GM12864 (cell line): ENCODE measurements at regions not wholly inside any gene's neighbourhood (a gene's known extent, or its start where the extent isn't known, plus 50 kb on each side); places are given as distances from the start of the nearest gene placed in this dataset.
"Not testable (repeated sequence)": the region's sequence is repeated elsewhere in the genome, so short reads cannot be mapped to it uniquely, and the experiment has no call there.

Experiments
- DNase-seq: peaks from one replicate; pipeline ENCODE4 v3.0.0-alpha.2; 2011; ENCODE audit warnings: low read depth
- H3K4me3 ChIP-seq: 2 replicates; pipeline ENCODE4 v1.5.1; 2011; ENCODE audit warnings: mild to moderate bottlenecking, low read depth, low read length, control low read depth
- CTCF ChIP-seq: IDR thresholded peaks from 2 replicates; pipeline ENCODE4 v1.5.1; 2011; ENCODE audit warnings: low read depth, mild to moderate bottlenecking, moderate library complexity, low read length, control low read depth, inconsistent platforms; ENCODE audit errors: missing control alignments

- H3K4me3 ChIP-seq, result no peak overlapping the region
- no peak for TF ChIP-seq CTCF
- DNase-seq, result no peak
Observed at GRCh38 chr5:51686622-51687021, 303.4 kb downstream of the ISL1 start.

GRCh38 chr5:51691538-51692079 lies 308.4 kb downstream of the ISL1 start:
- no peak overlapping the region for H3K4me3 ChIP-seq
- no peak for DNase-seq
- TF ChIP-seq CTCF, result no peak

GRCh38 chr5:51694826-51695225 lies 311.6 kb downstream of the ISL1 start:
- no peak for DNase-seq
- no peak for TF ChIP-seq CTCF

DNA sequence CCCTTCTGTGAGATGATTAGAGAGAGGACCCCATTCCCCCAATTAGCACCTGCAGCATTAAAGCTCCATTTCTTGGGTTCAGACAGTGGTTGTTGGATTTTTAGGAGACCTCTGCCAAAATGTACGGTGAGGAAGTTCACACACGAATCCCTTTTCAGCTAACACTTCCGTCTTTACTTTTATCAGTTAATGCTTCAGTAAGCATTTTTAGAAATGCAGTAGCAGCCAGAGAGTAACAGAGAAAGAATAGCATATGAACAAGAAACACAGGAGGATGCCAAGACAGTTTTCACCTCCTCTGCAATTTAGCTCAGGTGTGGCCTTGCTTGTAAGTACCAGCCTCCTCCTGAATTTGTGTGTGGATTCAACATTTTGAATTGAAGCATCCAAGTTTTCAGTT lies 312.9 kb downstream of the ISL1 start:
- DNase-seq, result no peak
- H3K4me3 ChIP-seq, result no peak overlapping the region
- TF ChIP-seq CTCF, result no peak

More at GRCh38 chr5:51694826-51695225, 311.6 kb downstream of the ISL1 start:
- no peak overlapping the region for H3K4me3 ChIP-seq

DNA sequence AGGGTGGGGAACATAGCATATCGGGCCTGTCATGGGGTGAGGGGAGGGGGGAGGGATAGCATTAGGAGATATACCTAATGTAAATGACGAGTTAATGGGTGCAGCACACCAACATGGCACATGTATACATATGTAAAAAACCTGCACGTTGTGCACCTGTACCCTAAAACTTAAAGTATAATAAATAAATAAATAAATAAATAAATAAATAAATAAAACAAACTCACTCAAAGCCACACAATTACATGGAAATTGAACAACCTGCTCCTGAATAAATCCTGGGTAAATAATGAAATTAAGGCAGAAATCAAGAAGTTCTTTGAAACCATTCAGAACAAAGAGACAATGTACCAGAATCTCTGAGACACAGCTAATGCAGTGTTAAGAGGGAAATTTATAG lies 318.8 kb downstream of the ISL1 start:
- DNase-seq, H3K4me3 ChIP-seq: not testable (repeated sequence)

- DNase-seq, result no peak
- TF ChIP-seq CTCF, result no peak
Observed at GRCh38 chr5:51712201-51712600, 329.0 kb downstream of the ISL1 start.

DNA sequence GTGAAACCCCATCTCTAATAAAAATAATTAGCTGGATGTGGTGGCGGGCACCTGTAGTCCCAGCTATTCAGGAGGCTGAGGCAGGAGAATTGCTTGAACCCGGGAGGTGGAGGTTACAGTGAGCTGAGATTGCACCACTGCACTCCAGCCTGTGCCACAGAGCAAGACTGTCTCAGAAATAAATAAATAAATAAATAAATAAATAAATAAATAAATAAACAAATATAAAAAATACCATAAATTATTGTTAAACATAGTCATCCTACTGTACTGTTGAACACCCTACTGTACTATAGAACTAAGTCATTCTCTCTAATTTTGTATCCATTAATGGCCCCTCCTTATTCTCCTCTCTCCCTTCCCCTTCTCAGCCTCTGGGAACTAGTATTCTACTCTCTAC lies 332.2 kb downstream of the ISL1 start:
- H3K4me3 ChIP-seq, DNase-seq: not testable (repeated sequence)

More at GRCh38 chr5:51712201-51712600, 329.0 kb downstream of the ISL1 start:
- no peak overlapping the region for H3K4me3 ChIP-seq

DNA sequence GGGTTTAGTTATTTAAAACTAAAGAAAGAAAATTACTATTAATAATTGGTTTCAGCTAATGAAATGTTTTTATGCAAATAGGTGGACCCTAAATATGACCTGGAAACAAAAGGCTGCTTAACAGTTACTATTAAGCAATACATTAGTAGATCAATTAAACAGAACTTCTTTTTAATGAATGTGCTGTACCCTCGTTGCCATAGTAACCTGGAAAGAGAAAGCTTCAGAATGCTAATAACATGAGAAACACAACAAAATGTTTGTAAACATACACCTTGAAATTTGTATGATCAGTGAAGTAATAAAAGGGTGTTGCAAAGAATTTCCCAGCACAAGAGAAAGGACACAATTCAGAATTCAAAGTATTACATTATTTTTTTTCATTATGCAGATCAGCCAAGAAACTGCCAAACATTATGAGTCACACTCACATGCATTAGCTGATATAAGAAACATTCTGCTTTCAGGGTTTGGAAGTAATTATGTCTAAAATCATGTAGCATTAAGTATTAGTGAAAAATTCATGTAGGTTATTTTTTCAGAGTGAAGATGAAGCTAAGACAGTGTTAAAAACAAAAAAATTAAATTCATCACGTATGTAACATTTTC lies 348.3 kb downstream of the ISL1 start:
- no peak for DNase-seq
- no peak overlapping the region for H3K4me3 ChIP-seq
- TF ChIP-seq CTCF, result no peak
